ENCODE measurements at regions not wholly inside any gene's neighbourhood (a gene's known extent, or its start where the extent isn't known, plus 50 kb on each side); places are given as distances from the start of the nearest gene placed in this dataset.

DNA sequence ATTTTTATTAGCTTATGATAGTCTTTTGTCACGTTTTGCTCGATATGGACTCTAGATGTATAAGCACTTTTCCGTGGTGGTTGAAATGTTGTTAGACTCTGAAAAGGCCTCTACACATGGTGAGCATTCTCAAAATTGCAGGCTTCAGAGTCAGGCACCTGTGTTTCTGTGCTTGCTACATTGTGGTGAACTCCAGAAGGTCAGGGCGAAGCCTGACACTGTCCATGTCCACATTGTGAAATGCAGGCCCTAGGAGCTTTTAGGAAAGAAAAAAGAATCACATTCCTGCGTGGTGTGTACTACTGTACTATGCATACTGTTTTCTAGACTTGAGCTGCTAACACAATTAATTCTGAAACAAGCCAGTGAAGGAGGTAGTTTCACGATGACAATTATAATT is 86.3 kb downstream of the HS3ST1 start:
- TF ChIP-seq CTCF (conservative IDR thresholded peaks at IDR 0.05; ENCODE audit: low read depth, low read length), result no peak
- no peak overlapping the region for H3K4me3 ChIP-seq (ENCODE audit: low read depth, low read length)
- no peak for DNase-seq (ENCODE audit: low read depth)

DNA sequence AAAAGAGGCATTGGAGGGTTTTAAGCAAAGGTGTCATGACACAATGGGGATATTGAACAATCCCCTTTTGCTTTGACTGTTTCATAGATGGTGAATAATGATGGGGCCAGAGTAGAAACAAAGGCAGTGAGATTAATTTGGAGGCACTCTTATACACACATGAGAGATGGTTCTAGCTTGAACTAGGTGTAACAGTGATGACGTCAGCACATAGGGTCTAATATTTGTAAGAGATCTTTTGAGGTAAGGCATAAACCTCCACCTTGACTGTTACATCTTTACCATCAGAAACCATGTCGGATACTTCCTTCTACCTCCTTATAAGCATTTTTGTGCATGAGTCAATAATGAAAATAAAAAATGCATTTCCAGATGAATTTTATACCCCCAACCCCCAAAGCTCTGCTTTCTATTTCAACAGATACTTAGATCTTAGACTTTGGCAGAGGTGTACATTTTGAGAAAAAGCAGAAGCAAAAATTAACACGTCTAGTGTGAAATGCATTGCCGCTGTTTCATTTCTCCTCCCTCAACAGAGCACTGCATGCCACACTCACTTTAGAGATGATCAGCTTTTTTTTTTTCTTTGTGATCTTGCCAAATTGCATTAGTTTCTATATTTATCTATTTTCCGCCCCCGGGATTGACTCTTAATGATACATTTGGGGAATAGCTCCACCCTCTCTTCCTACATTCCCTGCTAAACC is 87.2 kb downstream of the HS3ST1 start:
- TF ChIP-seq CTCF (conservative IDR thresholded peaks at IDR 0.05; ENCODE audit: low read depth, low read length), result no peak
- H3K4me3 ChIP-seq (ENCODE audit: low read depth, low read length), result no peak overlapping the region
- DNase-seq (ENCODE audit: low read depth), result no peak

- DNase-seq (ENCODE audit: low read depth), result no peak
- H3K4me3 ChIP-seq (ENCODE audit: low read depth, low read length), result no peak overlapping the region
- TF ChIP-seq CTCF (conservative IDR thresholded peaks at IDR 0.05; ENCODE audit: low read depth, low read length), result no peak
Measured at GRCh38 chr4:11338956-11339782, 89.5 kb downstream of the HS3ST1 start.

- H3K4me3 ChIP-seq (ENCODE audit: low read depth, low read length), result no peak overlapping the region
- TF ChIP-seq CTCF (conservative IDR thresholded peaks at IDR 0.05; ENCODE audit: low read depth, low read length), result no peak
- no peak for DNase-seq (ENCODE audit: low read depth)
Measured at GRCh38 chr4:11337287-11337686, 91.4 kb downstream of the HS3ST1 start.

DNA sequence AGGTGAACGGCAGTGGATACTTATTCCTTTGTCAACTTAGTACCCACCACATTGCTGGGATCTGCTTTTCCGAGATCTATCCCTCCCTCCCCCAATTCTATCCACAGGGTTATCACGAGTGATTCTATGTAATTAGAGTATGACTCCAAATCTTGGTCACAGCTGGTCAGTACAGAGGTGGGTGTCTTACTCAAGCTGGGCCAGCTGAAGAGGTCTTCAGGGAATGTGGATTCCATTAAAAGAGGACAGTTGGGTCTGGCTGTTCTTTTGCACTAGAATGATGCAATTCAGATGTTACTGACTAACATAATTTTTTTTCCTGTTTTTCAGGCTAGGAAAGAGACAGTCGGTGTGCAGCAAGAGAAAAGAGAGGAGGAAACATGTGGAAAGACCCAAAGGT is 92.3 kb downstream of the HS3ST1 start:
- no peak for TF ChIP-seq CTCF (conservative IDR thresholded peaks at IDR 0.05; ENCODE audit: low read depth, low read length)
- H3K4me3 ChIP-seq (ENCODE audit: low read depth, low read length), result no peak overlapping the region
- no peak for DNase-seq (ENCODE audit: low read depth)

DNA sequence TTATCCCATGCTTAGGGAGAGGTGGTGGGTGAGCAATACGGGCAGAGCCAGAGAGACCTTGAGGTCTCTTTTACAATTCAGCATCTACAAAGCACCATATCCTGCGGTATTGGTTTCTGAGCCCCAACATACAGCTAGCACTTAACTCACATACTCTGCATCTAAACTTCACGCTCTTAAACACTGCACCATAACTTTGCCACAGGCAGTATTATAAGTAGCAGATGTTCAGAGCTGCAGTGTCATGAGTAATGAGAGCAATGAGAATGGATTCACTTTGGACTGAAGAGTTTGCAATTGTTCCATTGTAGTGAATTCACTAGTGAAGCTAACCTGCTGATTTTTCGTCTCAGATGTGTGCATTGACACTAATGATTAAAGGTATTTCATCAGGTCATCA is 93.8 kb downstream of the HS3ST1 start:
- DNase-seq (ENCODE audit: low read depth), result no peak

More for the DNA sequence above, 93.8 kb downstream of the HS3ST1 start:
- TF ChIP-seq CTCF (conservative IDR thresholded peaks at IDR 0.05; ENCODE audit: low read depth, low read length), result no peak
- no peak overlapping the region for H3K4me3 ChIP-seq (ENCODE audit: low read depth, low read length)

Data from choroid plexus epithelial cell (primary cell).